HG03460 (cell line): ENCODE measurements at regions not wholly inside any gene's neighbourhood (a gene's known extent, or its start where the extent isn't known, plus 50 kb on each side); places are given as distances from the start of the nearest gene placed in this dataset.
A peak's percentile ranks its signal among the peaks of the same experiment; 100 is the strongest.
"Not testable (repeated sequence)": the region's sequence is repeated elsewhere in the genome, so short reads cannot be mapped to it uniquely, and the experiment has no call there.

Source experiments
- ATAC-seq: cut with Tn5 transposase; IDR thresholded peaks from one replicate; pipeline ENCODE4 v1.9.1; 2021; ENCODE audit not compliant: unreplicated experiment

DNA sequence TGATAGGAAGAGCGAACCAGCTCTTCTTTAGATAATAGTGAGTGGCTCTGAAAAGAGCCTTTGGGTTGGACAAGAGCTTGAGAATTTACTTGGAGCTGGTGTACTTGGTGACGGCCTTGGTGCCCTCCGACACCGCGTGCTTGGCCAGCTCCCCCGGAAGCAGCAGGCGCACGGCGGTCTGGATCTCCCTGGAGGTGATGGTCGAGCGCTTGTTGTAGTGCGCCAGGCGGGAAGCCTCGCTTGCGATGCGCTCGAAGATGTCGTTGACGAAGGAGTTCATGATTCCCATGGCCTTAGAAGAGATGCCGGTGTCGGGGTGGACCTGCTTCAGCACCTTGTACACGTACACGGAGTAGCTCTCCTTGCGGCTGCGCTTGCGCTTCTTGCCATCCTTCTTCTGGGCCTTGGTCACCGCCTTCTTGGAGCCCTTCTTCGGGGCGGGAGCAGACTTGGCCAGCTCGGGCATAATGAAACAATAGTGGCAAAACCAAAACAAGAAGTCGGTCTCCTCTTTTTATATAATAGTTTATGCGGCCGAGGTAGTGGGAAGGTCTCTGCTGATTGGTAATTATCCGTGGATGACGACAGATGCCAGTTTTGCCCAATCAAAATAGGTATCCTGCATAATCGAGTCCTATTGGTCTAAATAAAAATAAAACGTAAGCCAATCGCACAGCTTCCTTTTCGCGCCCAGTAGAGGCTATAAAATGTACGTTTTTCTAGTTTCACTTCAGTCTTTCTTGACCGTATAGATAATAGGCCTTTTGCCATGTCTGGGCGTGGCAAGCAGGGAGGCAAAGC is 104.6 kb downstream of the OR2B2 start:
- peak; percentile 61 for ATAC-seq

- ATAC-seq, result no peak
These were observed 105.2 kb downstream of the OR2B2 start for GRCh38 chr6:27806981-27807440.

DNA sequence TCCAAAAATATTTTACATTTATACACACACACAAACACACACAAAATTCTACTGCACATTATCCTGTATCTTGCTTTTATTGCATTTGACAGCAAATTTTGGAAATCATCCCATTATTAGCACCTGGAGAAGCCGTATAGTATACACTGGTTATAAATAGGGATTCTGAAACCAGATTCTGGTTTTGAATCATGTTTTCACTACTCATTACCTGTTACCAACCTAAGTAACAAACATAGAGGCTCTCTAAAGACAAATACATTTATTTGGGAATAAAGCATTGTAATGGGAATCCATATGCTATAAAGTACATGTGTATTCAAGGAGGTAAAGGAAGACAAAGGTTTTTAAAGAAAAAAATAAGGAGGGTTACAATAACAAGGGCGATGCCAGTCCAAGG is 106.8 kb downstream of the OR2B2 start:
- ATAC-seq, result no peak

GRCh38 chr6:27804851-27805250 is 107.3 kb downstream of the OR2B2 start:
- no peak for ATAC-seq

GRCh38 chr6:27800731-27801373 is 111.3 kb downstream of the OR2B2 start:
- ATAC-seq, result no peak

DNA sequence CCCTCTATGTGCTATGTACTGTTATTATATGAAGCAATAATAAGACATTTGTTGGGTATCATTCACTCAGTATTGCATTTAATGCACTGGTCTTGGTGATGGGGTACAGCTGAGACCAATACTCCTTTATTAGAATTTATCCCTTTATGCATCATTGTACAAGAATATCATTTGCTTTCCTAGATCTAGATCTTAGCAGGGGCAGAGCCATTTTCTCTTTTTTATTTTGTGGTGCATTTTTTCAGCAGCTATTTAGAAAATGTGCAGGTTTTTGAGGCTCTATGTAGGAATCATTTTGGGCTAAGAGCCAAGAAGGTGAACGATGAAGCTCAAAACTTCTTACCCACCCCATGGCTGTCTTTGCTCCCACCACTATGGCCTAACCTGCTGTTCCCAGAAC is 114.2 kb downstream of the OR2B2 start:
- ATAC-seq, result no peak

GRCh38 chr6:27796736-27797481 is 115.3 kb downstream of the OR2B2 start:
- ATAC-seq, result not testable (repeated sequence)

DNA sequence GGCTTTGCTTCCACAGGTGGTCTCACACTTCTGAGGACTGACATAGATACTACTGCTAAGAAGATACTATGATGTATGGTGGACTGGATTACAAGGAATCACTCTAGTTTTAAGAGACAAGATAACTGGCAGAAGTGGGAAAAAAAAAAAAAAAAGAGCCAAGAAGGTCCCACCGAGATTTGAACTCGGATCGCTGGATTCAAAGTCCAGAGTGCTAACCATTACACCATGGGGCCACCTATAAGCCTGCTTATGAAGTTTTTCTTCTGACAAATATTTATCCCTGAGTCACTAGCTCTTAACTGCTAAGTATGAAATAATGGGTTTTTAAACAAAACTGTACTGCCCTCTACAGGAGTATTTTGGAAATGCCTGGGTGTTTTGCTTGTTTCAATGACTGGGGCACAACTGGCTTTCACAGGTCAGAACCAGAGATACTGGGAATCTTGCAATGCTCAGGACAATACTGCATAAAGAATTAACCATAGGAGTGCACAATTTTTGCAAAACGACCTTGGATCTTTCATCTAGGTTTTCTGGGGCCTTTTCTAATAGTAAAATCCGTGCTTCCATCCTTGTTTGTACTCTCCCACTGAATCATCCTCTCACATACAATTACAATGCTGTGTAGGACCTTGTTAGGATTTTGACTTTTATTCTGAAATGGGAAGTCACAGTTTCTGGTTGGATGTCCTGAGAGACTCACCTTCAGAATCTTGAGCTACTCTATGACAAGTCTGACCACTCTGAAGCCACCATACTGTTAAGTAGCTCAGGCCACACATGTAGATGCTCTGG is 116.3 kb downstream of the OR2B2 start:
- no peak for ATAC-seq

DNA sequence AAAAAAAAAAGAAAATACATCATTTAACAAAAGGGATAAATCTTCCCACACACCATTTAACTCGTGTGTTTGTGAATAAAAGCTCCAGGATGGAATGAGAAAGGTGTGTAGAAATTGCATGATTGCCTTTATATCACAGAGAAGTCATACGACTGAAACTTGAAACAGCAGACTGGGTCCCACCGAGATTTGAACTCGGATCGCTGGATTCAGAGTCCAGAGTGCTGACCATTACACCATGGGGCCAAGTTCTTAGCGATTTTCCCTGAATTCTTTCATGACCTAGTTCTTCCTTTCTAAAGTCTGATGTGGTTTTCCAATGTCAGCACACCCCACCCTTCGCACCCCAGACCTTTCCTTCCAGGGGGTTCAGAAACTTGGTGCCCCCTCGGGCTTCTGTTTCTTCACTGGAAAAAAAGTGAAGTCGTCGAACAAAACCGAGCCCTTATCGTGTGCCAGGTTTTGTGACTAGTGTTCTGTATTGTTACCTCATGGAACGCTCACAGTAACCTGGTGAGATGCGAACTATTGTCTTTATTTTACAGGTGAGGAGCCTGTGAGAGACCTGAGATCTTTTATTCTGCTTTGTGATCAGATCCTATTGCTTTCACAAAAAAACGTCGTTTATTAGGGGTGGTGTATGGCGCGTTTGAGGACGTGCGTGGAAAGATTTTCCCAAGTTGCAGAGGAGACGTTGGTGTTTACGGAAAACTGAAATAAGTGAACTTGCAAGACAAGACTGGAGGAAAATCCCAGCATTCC is 120.8 kb downstream of the OR2B2 start:
- ATAC-seq, result no peak

DNA sequence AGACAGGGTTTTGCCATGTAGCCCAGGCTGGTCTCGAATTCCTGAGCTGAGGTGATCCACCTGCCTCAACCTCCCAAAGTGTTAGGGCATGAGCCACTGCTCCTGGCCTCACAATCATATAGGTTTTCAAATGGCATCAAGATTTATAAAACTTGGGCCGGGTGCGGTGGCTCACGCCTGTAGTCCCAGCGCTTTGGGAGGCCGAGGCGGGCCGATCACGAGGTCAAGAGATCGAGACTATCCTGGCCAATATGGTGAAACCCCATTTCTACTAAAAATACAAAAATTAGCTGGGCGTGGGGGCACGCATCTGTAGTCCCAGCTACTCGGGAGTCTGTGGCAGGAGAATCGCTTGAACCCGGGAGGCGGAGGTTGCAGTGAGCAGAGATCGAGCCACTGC is 123.8 kb downstream of the OR2B2 start:
- not testable (repeated sequence) for ATAC-seq

GRCh38 chr6:27786048-27786447 is 126.1 kb downstream of the OR2B2 start:
- ATAC-seq, result no peak

GRCh38 chr6:27785294-27785693 is 126.9 kb downstream of the OR2B2 start:
- no peak for ATAC-seq

DNA sequence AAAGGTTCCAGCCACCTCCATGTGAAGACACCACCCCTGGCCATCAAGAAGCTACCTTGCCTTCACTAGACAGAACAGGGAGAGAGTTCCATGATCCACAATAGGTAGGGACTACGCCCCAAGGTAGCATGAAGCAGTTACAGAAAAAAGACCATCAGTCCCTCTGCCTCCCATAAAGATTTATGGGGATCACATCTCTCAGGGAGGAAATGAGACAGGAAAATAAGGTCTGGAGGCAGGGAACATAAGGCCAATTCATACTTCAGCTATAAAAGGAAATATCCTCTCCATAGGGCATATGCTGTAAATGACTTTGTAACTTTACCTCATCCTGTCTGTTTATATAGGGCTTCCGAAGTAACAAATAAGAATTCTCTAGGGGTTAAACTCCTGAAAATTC is 129.4 kb downstream of the OR2B2 start:
- ATAC-seq, result no peak

DNA sequence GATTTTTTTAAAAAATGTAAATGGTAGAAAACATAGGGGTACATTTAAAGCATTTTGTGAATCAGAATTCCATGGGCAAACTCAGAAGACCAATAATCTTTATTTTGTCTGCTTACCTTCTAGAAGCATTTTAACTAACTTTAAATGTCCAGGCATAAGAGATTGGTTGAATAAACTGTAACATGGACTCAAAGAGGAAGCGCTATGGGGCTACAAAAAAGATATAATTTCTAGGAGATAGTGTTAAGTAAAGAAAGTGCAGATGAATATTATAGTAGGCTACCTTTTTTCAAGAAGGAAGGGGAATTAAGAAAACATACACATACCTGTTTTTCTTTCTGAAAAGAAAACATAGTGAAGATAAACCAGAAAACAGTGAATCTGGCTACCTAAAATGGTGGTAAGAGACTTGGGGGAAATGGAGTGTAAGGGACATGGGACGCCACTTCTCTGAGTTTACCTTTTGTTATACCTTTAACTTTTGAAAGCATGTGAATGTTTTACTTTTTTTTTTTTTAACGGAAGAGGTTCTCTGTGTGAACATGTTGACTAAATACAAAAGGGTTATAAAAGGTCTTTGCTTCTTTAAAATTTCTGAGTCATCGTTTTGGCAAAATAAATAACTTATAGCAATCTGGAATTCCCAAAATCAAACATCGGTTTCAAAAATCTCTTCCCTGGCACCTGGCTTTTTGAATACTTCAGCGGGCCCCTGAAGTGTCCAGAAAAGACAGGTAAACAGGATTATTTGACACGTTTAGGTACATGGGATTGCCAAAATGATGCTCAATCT is 133.4 kb downstream of the OR2B2 start:
- no peak for ATAC-seq

GRCh38 chr6:27777614-27778355 is 134.4 kb downstream of the OR2B2 start:
- ATAC-seq, result no peak

- ATAC-seq, result no peak
These were observed 135.1 kb downstream of the OR2B2 start for GRCh38 chr6:27777126-27777525.

DNA sequence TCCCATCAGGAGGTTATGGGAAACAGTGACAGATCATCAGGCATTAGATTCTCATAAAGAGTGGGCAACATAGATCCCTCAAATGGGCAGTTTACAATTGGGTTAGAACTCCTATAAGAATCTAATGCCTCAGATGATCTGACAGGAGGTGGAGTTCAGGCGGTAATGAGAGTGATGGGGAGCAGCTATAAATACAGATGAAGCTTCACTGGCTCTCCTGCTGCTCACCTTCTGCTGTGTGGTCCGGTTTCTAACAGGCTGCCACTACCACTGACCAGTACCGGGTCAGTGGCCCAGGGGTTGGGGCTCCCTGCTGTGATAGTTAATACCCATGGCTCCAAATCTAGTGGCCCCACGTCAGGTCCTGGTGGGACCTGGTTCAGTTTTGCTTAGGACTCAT is 135.7 kb downstream of the OR2B2 start:
- ATAC-seq, result no peak

GRCh38 chr6:27775796-27776184 is 136.4 kb downstream of the OR2B2 start:
- no peak for ATAC-seq
